ENCODE measurements at regions not wholly inside any gene's neighbourhood (a gene's known extent, or its start where the extent isn't known, plus 50 kb on each side); places are given as distances from the start of the nearest gene placed in this dataset.

DNA sequence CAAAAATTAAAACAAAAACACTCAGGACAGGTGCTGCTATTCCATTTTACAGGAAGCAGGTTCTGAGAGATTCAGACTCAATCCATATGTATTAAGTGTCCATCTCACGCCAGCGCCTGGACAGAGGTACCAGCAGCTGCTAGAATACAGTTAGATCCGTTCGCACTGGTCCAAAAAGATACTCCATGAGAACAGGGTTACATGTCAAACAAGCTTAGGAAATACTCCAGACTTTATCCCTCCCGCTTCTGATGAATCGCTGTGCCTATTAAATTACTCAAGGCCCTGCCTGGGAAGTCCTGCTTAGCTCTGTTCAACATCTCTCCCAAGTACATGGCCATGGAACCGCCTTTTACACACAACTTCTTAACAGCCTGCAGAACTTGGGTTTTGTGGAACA, 50.2 kb upstream of the SLC35C1 start:
- WGBS, 2 donors: 80 to 83% methylated on average over 7 of the region's 7 CpGs
- H3K27me3 ChIP-seq: peaks cover 0 to 8% of the 10 kb centered on the region in 2 donors
- H3K27ac ChIP-seq: no peak overlapping the region
- TF ChIP-seq, protein P1, sequence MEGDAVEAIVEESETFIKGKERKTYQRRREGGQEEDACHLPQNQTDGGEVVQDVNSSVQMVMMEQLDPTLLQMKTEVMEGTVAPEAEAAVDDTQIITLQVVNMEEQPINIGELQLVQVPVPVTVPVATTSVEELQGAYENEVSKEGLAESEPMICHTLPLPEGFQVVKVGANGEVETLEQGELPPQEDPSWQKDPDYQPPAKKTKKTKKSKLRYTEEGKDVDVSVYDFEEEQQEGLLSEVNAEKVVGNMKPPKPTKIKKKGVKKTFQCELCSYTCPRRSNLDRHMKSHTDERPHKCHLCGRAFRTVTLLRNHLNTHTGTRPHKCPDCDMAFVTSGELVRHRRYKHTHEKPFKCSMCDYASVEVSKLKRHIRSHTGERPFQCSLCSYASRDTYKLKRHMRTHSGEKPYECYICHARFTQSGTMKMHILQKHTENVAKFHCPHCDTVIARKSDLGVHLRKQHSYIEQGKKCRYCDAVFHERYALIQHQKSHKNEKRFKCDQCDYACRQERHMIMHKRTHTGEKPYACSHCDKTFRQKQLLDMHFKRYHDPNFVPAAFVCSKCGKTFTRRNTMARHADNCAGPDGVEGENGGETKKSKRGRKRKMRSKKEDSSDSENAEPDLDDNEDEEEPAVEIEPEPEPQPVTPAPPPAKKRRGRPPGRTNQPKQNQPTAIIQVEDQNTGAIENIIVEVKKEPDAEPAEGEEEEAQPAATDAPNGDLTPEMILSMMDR (IDR thresholded peaks at IDR 0.05): no peak
- TF ChIP-seq EP300 (IDR thresholded peaks at IDR 0.05): no peak
- no peak for TF ChIP-seq POLR2A (IDR thresholded peaks at IDR 0.05)
- H3K4me3 ChIP-seq: no peak overlapping the region
- no peaks in the 10 kb centered on the region for H3K4me1 ChIP-seq
- H3K9me3 ChIP-seq: no peaks in the 10 kb centered on the region
- no peaks in the 10 kb centered on the region for H3K36me3 ChIP-seq
- DNase-seq (ENCODE audit: low spot score in 2 of 2): no peak

DNA sequence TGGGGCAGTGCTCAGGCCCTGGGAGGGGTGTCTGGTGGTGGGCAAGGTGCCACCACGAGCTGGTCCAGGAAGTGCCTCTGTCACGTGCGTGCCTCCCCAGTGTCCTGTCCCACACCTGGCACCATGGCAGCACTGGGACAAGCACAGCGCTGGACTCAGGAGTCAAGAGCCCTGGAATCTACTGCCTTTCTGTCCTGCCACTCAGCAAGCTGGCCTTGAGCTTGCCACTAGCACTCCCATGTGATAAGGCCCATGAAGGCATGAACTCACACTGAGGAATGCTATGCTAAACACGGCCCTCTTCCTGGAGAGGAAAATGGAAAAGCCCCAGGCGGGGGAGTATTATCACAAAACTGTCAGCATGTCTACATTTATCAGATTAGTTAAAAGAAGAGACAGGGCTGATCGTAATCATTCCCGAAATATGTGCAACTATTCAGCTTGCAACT, 50.7 kb upstream of the SLC35C1 start:
- Histone ChIP-seq H3K4me3 (no peak overlapping the region), H3K36me3 (no peaks in the 10 kb centered on the region), H3K27me3 (peaks cover 0 to 8% of the 10 kb centered on the region in 2 donors), H3K4me1 (no peaks in the 10 kb centered on the region), H3K9me3 (no peaks in the 10 kb centered on the region), H3K27ac (no peak overlapping the region)
- WGBS, 2 donors: 67 to 73% methylated on average over 8 of the region's 8 CpGs
- TF ChIP-seq EP300 (IDR thresholded peaks at IDR 0.05): no peak
- no peak for TF ChIP-seq POLR2A (IDR thresholded peaks at IDR 0.05)
- TF ChIP-seq, protein P1 (IDR thresholded peaks at IDR 0.05): no peak
- DNase-seq (ENCODE audit: low spot score in 2 of 2): no peak

DNA sequence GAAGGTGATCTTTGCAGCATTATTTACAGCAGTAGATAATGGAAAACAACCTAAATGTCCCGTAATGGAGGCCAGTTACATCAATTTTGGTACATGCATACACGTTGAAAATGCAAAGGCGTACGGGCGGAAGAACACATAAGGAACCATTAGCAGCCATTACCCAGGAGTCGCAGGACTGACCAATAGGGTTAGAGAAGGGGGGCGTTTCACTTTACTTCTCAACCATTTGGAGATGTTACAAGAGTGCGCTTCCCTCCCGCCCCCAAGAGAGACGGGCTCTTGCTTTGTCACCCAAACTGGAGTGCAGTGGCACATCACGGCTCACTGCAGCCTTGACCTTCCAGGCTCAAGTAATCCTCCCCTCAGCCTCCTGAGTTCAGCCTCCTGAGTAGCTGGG, 52.8 kb upstream of the SLC35C1 start:
- Histone ChIP-seq H3K9me3 (no peaks in the 10 kb centered on the region), H3K4me1 (no peaks in the 10 kb centered on the region), H3K36me3 (no peaks in the 10 kb centered on the region), H3K27ac (no peak overlapping the region), H3K4me3 (no peak overlapping the region), H3K27me3 (peaks cover 0 to 8% of the 10 kb centered on the region in 2 donors)
- DNase-seq (ENCODE audit: low spot score in 2 of 2): no peak
- WGBS, 2 donors: 90 to 91% methylated on average over 11 of the region's 11 CpGs
- TF ChIP-seq POLR2A (IDR thresholded peaks at IDR 0.05) (no peak), EP300 (IDR thresholded peaks at IDR 0.05) (no peak)
- TF ChIP-seq, protein P1 (IDR thresholded peaks at IDR 0.05): no peak

DNA sequence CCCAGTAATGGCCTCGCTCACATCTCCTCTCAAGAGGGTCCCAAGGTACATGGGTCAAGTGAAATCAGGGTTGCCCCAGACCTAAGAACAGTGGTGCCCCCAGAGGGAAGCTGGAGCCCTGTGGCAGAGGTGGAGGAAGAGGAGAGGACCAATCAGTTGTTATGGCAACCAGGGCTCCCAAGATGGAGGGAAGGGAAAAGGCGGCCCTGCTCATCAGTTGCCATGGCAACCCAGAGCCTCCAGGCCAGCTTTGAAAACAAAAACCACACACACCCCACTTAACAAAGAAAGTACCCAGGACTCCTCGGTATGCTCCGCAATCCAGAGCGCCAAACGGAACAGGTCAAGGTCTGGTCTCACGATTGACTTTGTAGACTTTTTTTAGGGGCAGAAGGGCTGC, 53.5 kb upstream of the SLC35C1 start:
- Histone ChIP-seq H3K9me3 (no peaks in the 10 kb centered on the region), H3K27me3 (peaks cover 0 to 8% of the 10 kb centered on the region in 2 donors), H3K27ac (no peak overlapping the region), H3K4me3 (no peak overlapping the region), H3K36me3 (no peaks in the 10 kb centered on the region), H3K4me1 (no peaks in the 10 kb centered on the region)
- TF ChIP-seq, protein P1 (IDR thresholded peaks at IDR 0.05): no peak
- TF ChIP-seq POLR2A (IDR thresholded peaks at IDR 0.05): no peak
- TF ChIP-seq EP300 (IDR thresholded peaks at IDR 0.05): no peak
- WGBS, 2 donors: 55 to 56% methylated on average over 7 of the region's 7 CpGs
- no peak for DNase-seq (ENCODE audit: low spot score in 2 of 2)

DNA sequence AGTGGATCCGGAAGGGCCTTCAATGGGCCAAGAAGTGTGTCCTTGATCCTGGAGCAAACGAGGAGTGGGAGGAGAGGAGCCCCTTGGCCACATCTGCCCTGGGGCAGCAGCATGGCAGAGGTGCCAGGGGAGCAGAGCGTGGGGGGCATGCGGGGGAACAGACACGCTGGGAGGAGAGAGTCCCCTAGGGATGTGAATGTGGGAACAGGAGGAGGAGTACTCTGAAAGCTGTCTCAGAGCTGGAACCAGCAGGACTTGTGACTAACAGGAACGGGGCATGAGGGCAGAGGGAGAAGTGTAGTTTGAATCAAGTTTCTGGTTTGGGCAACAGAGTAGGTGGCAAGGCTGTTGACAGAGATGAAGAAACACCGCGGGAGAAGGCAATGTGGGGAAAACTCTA, 54.5 kb upstream of the SLC35C1 start:
- Histone ChIP-seq H3K4me3 (no peak overlapping the region), H3K27me3 (peaks cover 0 to 8% of the 10 kb centered on the region in 2 donors), H3K4me1 (peaks cover 0 to 6% (median 0%) of the 10 kb centered on the region in 4 donors), H3K9me3 (no peaks in the 10 kb centered on the region), H3K27ac (no peak overlapping the region), H3K36me3 (no peaks in the 10 kb centered on the region)
- no peak for DNase-seq (ENCODE audit: low spot score in 2 of 2)
- WGBS, 2 donors: 73 to 76% methylated on average over 8 of the region's 8 CpGs
- TF ChIP-seq, protein P1 (IDR thresholded peaks at IDR 0.05): no peak
- TF ChIP-seq POLR2A (IDR thresholded peaks at IDR 0.05): no peak
- no peak for TF ChIP-seq EP300 (IDR thresholded peaks at IDR 0.05)

Measured in tibial nerve (tissue), 4 donors.